RWPE2 (cell line): ENCODE measurements at regions not wholly inside any gene's neighbourhood (a gene's known extent, or its start where the extent isn't known, plus 50 kb on each side); places are given as distances from the start of the nearest gene placed in this dataset.

ENCODE experiments used
- ATAC-seq: fragments of 200-7000 bp; cut with Tn5 transposase; 3 replicates; pipeline ENCODE4 v1.9.1; 2021; ENCODE audit warnings: low read depth
- DNase-seq: peaks from one replicate; pipeline ENCODE4 v3.0.0-alpha.2; 2020; ENCODE audit warnings: low spot score
- H3K27ac ChIP-seq: fragments of 450-650 bp; 2 replicates; pipeline ENCODE4 v1.5.1; 2017; ENCODE audit warnings: mild to moderate bottlenecking; ENCODE audit not compliant: poor library complexity, severe bottlenecking
- H3K27me3 ChIP-seq: fragments of 250-450 bp; sonication (Bioruptor Pico); 2 replicates; pipeline ENCODE4 v1.5.1; 2021; ENCODE audit warnings: mild to moderate bottlenecking, moderate library complexity; ENCODE audit not compliant: insufficient read depth, poor library complexity, severe bottlenecking
- H3K36me3 ChIP-seq: fragments of 250-450 bp; sonication (Bioruptor Pico); 2 replicates; pipeline ENCODE4 v1.5.1; 2020; ENCODE audit warnings: low read depth, mild to moderate bottlenecking, moderate library complexity
- H3K4me1 ChIP-seq: fragments of 250-450 bp; sonication (Bioruptor Pico); 2 replicates; pipeline ENCODE4 v1.5.1; 2021; ENCODE audit warnings: mild to moderate bottlenecking, moderate library complexity; ENCODE audit not compliant: insufficient read depth, poor library complexity, severe bottlenecking
- H3K4me3 ChIP-seq: fragments of 250-450 bp; sonication (Bioruptor Pico); 2 replicates; pipeline ENCODE4 v1.5.1; 2021; ENCODE audit warnings: mild to moderate bottlenecking, moderate library complexity; ENCODE audit not compliant: severe bottlenecking
- H3K9me3 ChIP-seq: fragments of 250-450 bp; sonication (Bioruptor Pico); 2 replicates; pipeline ENCODE4 v1.5.1; 2021; ENCODE audit warnings: mild to moderate bottlenecking, moderate library complexity; ENCODE audit not compliant: severe bottlenecking
- CTCF ChIP-seq: fragments of 450-650 bp; IDR thresholded peaks from one replicate; pipeline ENCODE4 v1.5.1; 2017; ENCODE audit warnings: mild to moderate bottlenecking, moderate library complexity; ENCODE audit not compliant: poor library complexity, severe bottlenecking

- H3K4me1 ChIP-seq, result no peaks in the 10 kb centered on the region
- H3K36me3 ChIP-seq, result no peaks in the 10 kb centered on the region
- no peak for DNase-seq
- no peaks in the 10 kb centered on the region for H3K27me3 ChIP-seq
- no peak for ATAC-seq
- no peaks in the 10 kb centered on the region for H3K9me3 ChIP-seq
- no peak overlapping the region for H3K27ac ChIP-seq
- no peak overlapping the region for H3K4me3 ChIP-seq
- no peak for TF ChIP-seq CTCF
Measured at GRCh38 chr5:125786021-125786420, 637.2 kb upstream of the GRAMD2B start.

- H3K27ac ChIP-seq, result no peak overlapping the region
- H3K4me3 ChIP-seq, result no peak overlapping the region
- no peaks in the 10 kb centered on the region for H3K36me3 ChIP-seq
- peaks cover 1% of the 10 kb centered on the region for H3K9me3 ChIP-seq
- H3K4me1 ChIP-seq, result no peaks in the 10 kb centered on the region
- no peak for ATAC-seq
- no peak for DNase-seq
- TF ChIP-seq CTCF, result no peak
- no peaks in the 10 kb centered on the region for H3K27me3 ChIP-seq
Measured at GRCh38 chr5:125793470-125793869, 629.7 kb upstream of the GRAMD2B start.

GRCh38 chr5:125794922-125795321, 628.3 kb upstream of the GRAMD2B start:
- no peak overlapping the region for H3K4me3 ChIP-seq
- TF ChIP-seq CTCF, result no peak
- DNase-seq (no peak), ATAC-seq (no peak)
- H3K27me3 ChIP-seq, result no peaks in the 10 kb centered on the region
- no peaks in the 10 kb centered on the region for H3K4me1 ChIP-seq
- H3K9me3 ChIP-seq, result peaks cover 1% of the 10 kb centered on the region
- no peaks in the 10 kb centered on the region for H3K36me3 ChIP-seq
- H3K27ac ChIP-seq, result no peak overlapping the region

- H3K9me3 ChIP-seq, result no peaks in the 10 kb centered on the region
- H3K36me3 ChIP-seq, result no peaks in the 10 kb centered on the region
- DNase-seq, result no peak
- TF ChIP-seq CTCF, result no peak
- no peak overlapping the region for H3K27ac ChIP-seq
- no peaks in the 10 kb centered on the region for H3K27me3 ChIP-seq
- no peaks in the 10 kb centered on the region for H3K4me1 ChIP-seq
- ATAC-seq, result no peak
- no peak overlapping the region for H3K4me3 ChIP-seq
Measured at GRCh38 chr5:125798307-125798706, 624.9 kb upstream of the GRAMD2B start.

- Histone ChIP-seq H3K4me3 (no peak overlapping the region), H3K4me1 (no peaks in the 10 kb centered on the region), H3K27ac (no peak overlapping the region), H3K27me3 (no peaks in the 10 kb centered on the region), H3K36me3 (no peaks in the 10 kb centered on the region), H3K9me3 (no peaks in the 10 kb centered on the region)
- DNase-seq (no peak), ATAC-seq (no peak)
- TF ChIP-seq CTCF, result no peak
Measured at GRCh38 chr5:125812651-125813050, 610.6 kb upstream of the GRAMD2B start.
